ENCODE measurements at regions not wholly inside any gene's neighbourhood (a gene's known extent, or its start where the extent isn't known, plus 50 kb on each side); places are given as distances from the start of the nearest gene placed in this dataset.

GRCh38 chr9:134575103-134575900 is 66.3 kb upstream of the COL5A1 start:
- TF ChIP-seq POLR2AphosphoS5 (IDR thresholded peaks at IDR 0.05; ENCODE audit: low read depth, low read length) (no peak), REST (IDR thresholded peaks at IDR 0.05; ENCODE audit: insufficient read depth in 1 of 2, low read depth in 2 of 2, low read length in 2 of 2) (no peak), SIN3A (IDR thresholded peaks at IDR 0.05; ENCODE audit: borderline replicate concordance, insufficient read depth, low read length) (no peak), TAF1 (IDR thresholded peaks at IDR 0.05; ENCODE audit: borderline replicate concordance, insufficient read depth, low read length) (no peak), FOXP2 (optimal IDR thresholded peaks at IDR 0.05; ENCODE audit: borderline replicate concordance, extremely low read depth, extremely low read length, insufficient read depth) (no peak)

All from PFSK-1 (cell line).